Motor neuron (in vitro differentiated cells): ENCODE measurements at regions not wholly inside any gene's neighbourhood (a gene's known extent, or its start where the extent isn't known, plus 50 kb on each side); places are given as distances from the start of the nearest gene placed in this dataset.

Source experiments
- ATAC-seq, 8 experiments: fragments of 200-7000 bp; cut with Tn5 transposase; replicated peaks in 6 of 8; 2 replicates each; pipeline ENCODE4 v1.8.0; 2021; ENCODE audit warnings: mild to moderate bottlenecking in 8 of 8, moderate library complexity in 8 of 8
- H3K27ac ChIP-seq, 2 donors: fragments of 250-450 bp; sonication (Bioruptor Pico); 2 replicates each; pipeline ENCODE4 v1.9.0; 2021; ENCODE audit warnings: antibody characterized with exemption in 2 of 2, mild to moderate bottlenecking in 2 of 2, moderate library complexity in 1 of 2
- H3K4me1 ChIP-seq, 2 donors: fragments of 250-450 bp; sonication (Bioruptor Pico); replicated peaks in 1 of 2; 2 replicates each; pipeline ENCODE4 v1.6.1; 2021; ENCODE audit warnings: antibody characterized with exemption in 2 of 2, mild to moderate bottlenecking in 2 of 2, moderate library complexity in 1 of 2
- H3K4me3 ChIP-seq, 5 donors: fragments of 250-450 bp; sonication (Bioruptor Pico); 2 replicates each; pipeline ENCODE4 v1.9.0; 2021; ENCODE audit warnings: antibody characterized with exemption in 5 of 5, mild to moderate bottlenecking in 5 of 5, moderate library complexity in 4 of 5
- WGBS, 10 experiments: fragments of 450-650 bp; shearing (Covaris generic); methylation state at CpG; one replicate each; pipeline ENCODE4 v1.0.0; 2022; 5-methylcytosine and 5-hydroxymethylcytosine counted together
- in situ Hi-C, 9 experiments: fragments of 400-800 bp; cut with MboI; loops; one replicate each; pipeline ENCODE4 v1.15.0; 2021; ENCODE audit warnings: low sequenced_read_pairs in 9 of 9, low pct_unique_long_range_greater_than_20kb in 2 of 9; ENCODE audit not compliant: unreplicated experiment in 9 of 9

- Histone ChIP-seq H3K4me3 (no peak overlapping the region), H3K4me1 (peaks cover 12 to 15% of the 10 kb centered on the region in 2 donors), H3K27ac (peak overlapping the region in 1 of 2 donors; percentile 14)
- in situ Hi-C loops: no loop called here
- WGBS, 10 experiments: 80 to 100% methylated on average over 1 to 2 of the region's 6 CpGs; no CpG with 5 or more reads in 8 of the 10 experiments
- no peak for ATAC-seq
These were observed 50.3 kb downstream of the PLXNA1 start for GRCh38 chr3:127033171-127033570.

- peaks cover 17 to 20% of the 10 kb centered on the region in 2 donors for H3K4me1 ChIP-seq
- H3K27ac ChIP-seq: peak overlapping the region in 1 of 2 donors; percentile 14
- in situ Hi-C loops: no loop called here
- no peak overlapping the region for H3K4me3 ChIP-seq
- 80 to 100% (median 87%) methylated on average over 1 to 3 of the region's 20 CpGs; no CpG with 5 or more reads in 7 of the 10 experiments for WGBS, 10 experiments
- peak in 5 of 8 experiments; percentile 59 to 82 (median 79) for ATAC-seq
These were observed 50.9 kb downstream of the PLXNA1 start for GRCh38 chr3:127033786-127034185.

GRCh38 chr3:127034195-127034989, 51.5 kb downstream of the PLXNA1 start:
- Histone ChIP-seq H3K4me1 (peaks cover 17 to 21% of the 10 kb centered on the region in 2 donors), H3K4me3 (no peak overlapping the region), H3K27ac (peak overlapping the region in 1 of 2 donors; percentile 41)
- no peak for ATAC-seq
- 75 to 100% (median 93%) methylated on average over 2 to 13 of the region's 30 CpGs; no CpG with 5 or more reads in 6 of the 10 experiments for WGBS, 10 experiments
- in situ Hi-C loops: no loop called here

DNA sequence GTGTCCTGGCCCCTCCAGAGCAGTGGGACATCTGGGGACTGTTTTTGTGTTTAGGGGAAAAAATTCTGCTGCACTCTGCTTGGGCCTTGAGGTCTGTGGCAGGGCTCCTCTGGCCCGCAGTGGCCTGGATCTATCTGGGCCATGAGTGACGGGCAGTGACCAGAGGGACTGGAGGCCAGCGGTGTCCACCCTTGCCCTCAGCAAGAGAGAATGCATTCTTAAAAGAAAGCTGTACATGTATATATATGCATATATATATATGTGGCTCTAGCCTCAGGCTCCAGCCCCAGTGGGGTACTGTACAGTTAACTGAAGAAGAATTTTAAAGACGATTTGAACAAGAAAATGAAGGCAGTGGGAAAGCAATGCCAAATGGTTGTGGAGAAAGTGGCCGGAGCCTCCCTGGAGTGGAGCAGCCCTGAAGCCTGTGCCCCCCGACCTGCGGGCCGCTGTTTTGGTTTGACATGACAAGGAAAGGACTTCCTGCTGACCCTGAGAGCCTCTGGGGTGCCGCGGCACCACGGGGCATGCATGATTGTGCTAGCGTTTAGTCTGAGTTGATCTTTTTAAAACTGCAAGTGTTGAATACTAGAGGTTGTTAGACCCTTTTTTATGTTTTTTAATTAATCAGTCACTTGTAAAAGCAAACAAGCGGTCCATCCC, 52.2 kb downstream of the PLXNA1 start:
- WGBS, 10 experiments: 67 to 100% (median 75%) methylated on average over 1 to 8 of the region's 13 CpGs; no CpG with 5 or more reads in 3 of the 10 experiments
- no peak for ATAC-seq
- H3K27ac ChIP-seq: peak overlapping the region in 1 of 2 donors; percentile 41
- no peak overlapping the region for H3K4me3 ChIP-seq
- in situ Hi-C loops: no loop called here
- H3K4me1 ChIP-seq: peaks cover 17 to 21% of the 10 kb centered on the region in 2 donors

DNA sequence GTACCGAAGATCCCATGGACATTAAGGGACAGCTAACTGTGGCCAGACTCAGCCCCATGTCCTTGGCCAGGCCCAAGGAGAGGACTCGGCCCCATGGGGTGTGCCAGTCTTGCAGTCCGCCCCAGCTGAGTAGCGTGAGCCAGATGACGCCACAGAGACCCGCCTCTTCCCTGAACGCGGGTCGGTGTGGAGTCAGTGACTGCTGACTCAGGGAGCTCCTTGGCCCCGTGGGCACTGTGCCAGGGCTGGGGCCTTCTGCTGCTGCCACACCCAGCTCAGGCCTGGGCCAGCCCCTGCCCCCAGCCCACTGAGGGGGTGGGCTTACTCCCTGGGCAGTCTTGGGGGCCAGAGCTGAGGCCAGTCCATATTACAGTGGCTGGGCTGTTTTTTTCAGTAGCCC, 52.8 kb downstream of the PLXNA1 start:
- Histone ChIP-seq H3K4me3 (no peak overlapping the region), H3K27ac (no peak overlapping the region), H3K4me1 (peaks cover 17 to 21% of the 10 kb centered on the region in 2 donors)
- peak in 7 of 8 experiments; percentile 11 to 93 (median 42) for ATAC-seq
- in situ Hi-C loops: no loop called here
- 8 to 100% (median 45%) methylated on average over 1 to 9 of the region's 10 CpGs; no CpG with 5 or more reads in 4 of the 10 experiments for WGBS, 10 experiments

DNA sequence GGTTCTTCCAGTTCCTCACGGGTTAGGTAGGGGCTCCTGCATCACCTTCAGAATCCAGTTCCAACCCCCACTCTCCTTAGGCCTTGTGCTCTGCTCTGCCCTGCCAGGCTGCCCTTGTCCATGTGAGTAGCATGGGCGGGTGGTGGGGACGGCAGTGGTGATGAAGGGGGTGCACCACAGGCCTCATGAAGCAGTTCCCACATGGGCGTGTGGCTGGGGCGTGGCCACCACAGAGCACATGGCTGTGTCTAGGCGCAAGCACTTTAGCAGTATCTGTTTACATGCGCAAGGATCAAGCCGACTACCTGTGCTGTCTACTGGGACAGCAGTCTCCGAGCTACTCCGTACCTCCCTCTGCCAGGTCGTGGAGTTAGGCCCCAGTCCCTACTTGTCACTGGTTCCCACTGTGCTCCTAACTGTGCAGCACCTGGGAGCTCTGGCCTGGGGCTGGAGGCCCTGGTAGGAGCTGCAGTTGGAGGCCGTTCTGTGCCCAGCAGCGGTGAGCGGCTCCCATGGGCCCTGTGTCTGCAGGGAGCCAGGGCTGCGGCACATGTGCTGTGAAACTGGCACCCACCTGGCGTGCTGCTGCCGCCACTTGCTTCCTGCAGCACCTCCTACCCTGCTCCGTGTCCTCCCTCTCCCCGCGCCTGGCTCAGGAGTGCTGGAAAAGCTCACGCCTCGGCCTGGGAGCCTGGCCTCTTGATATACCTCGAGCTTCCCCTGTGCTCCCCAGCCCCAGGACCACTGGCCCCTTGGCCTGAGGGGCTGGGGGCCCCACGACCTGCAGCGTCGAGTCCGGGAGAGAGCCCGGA, 53.5 kb downstream of the PLXNA1 start:
- Histone ChIP-seq H3K4me1 (peaks cover 17 to 21% of the 10 kb centered on the region in 2 donors), H3K27ac (no peak overlapping the region), H3K4me3 (no peak overlapping the region)
- in situ Hi-C loops: no loop called here
- 40 to 100% (median 89%) methylated on average over 1 to 8 of the region's 28 CpGs; no CpG with 5 or more reads in 4 of the 10 experiments for WGBS, 10 experiments
- ATAC-seq: peak in 3 of 8 experiments; percentile 29 to 50 (median 34)

DNA sequence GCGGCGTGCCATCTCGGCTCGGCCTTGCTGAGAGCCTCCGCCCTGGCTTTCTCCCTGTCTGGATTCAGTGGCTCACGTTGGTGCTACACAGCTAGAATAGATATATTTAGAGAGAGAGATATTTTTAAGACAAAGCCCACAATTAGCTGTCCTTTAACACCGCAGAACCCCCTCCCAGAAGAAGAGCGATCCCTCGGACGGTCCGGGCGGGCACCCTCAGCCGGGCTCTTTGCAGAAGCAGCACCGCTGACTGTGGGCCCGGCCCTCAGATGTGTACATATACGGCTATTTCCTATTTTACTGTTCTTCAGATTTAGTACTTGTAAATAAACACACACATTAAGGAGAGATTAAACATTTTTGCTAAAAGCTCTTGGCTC, 54.1 kb downstream of the PLXNA1 start:
- 97 to 100% methylated on average over 2 to 7 of the region's 16 CpGs; no CpG with 5 or more reads in 8 of the 10 experiments for WGBS, 10 experiments
- in situ Hi-C loops: no loop called here
- Histone ChIP-seq H3K4me1 (peaks cover 17 to 21% of the 10 kb centered on the region in 2 donors), H3K4me3 (no peak overlapping the region), H3K27ac (no peak overlapping the region)
- ATAC-seq: no peak

GRCh38 chr3:127037418-127037841, 54.5 kb downstream of the PLXNA1 start:
- in situ Hi-C loops: no loop called here
- Histone ChIP-seq H3K27ac (no peak overlapping the region), H3K4me1 (peaks cover 17 to 21% of the 10 kb centered on the region in 2 donors), H3K4me3 (no peak overlapping the region)
- WGBS, 10 experiments: 16 to 92% (median 58%) methylated on average over 1 to 7 of the region's 11 CpGs; no CpG with 5 or more reads in 6 of the 10 experiments
- ATAC-seq: peak in 3 of 8 experiments; percentile 9 to 62 (median 37)

DNA sequence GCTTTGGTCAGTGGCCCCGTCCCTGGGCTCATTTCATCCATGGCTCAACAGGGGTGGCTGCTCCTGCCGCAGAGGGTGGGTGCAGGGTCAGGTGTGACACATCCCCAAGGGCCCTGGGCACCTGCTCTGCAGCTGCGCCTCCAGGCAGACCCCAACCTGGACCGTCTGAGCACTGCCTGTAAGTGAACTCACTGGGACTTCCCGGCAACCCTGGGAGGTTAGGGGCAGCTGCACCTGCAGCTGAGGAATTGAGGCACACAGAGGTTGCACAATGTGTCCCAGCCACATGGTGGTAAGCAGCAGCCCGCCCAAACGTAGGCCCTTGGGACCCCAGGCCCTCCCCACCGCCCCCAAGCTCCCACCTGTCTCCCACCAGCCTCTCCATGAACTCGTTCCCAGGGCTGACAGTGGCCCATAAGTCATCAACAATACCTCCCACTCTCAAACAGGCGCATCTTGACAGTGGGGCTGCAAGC, 55.1 kb downstream of the PLXNA1 start:
- in situ Hi-C loops: no loop called here
- Histone ChIP-seq H3K4me1 (peaks cover 17 to 21% of the 10 kb centered on the region in 2 donors), H3K4me3 (no peak overlapping the region), H3K27ac (peak overlapping the region in 1 of 2 donors; percentile 22)
- ATAC-seq: peak in 1 of 8 experiments; percentile 19
- 67 to 90% (median 80%) methylated on average over 1 to 2 of the region's 10 CpGs; no CpG with 5 or more reads in 6 of the 10 experiments for WGBS, 10 experiments

- Histone ChIP-seq H3K4me1 (peaks cover 17 to 18% of the 10 kb centered on the region in 2 donors), H3K27ac (peak overlapping the region; percentile 22 to 32), H3K4me3 (no peak overlapping the region)
- in situ Hi-C loops: no loop called here
- peak in 1 of 8 experiments; percentile 10 for ATAC-seq
- 80 to 100% (median 86%) methylated on average over 3 to 10 of the region's 14 CpGs; no CpG with 5 or more reads in 5 of the 10 experiments for WGBS, 10 experiments
These were observed 55.6 kb downstream of the PLXNA1 start for GRCh38 chr3:127038466-127038865.

- no peak for ATAC-seq
- H3K4me3 ChIP-seq: no peak overlapping the region
- no peak overlapping the region for H3K27ac ChIP-seq
- H3K4me1 ChIP-seq: peaks cover 17% of the 10 kb centered on the region in 2 donors
- in situ Hi-C loops: no loop called here
- 80 to 100% (median 87%) methylated on average over 1 to 3 of the region's 12 CpGs; no CpG with 5 or more reads in 4 of the 10 experiments for WGBS, 10 experiments
These were observed 56.1 kb downstream of the PLXNA1 start for GRCh38 chr3:127038923-127039581.

- H3K4me3 ChIP-seq: no peak overlapping the region
- in situ Hi-C loops: no loop called here
- H3K4me1 ChIP-seq: peaks cover 17% of the 10 kb centered on the region in 2 donors
- ATAC-seq: no peak
- no peak overlapping the region for H3K27ac ChIP-seq
- WGBS, 10 experiments: 90 to 98% (median 93%) methylated on average over 2 to 8 of the region's 9 CpGs; no CpG with 5 or more reads in 6 of the 10 experiments
These were observed 56.8 kb downstream of the PLXNA1 start for GRCh38 chr3:127039719-127040118.
